BJ (cell line): ENCODE measurements at regions not wholly inside any gene's neighbourhood (a gene's known extent, or its start where the extent isn't known, plus 50 kb on each side); places are given as distances from the start of the nearest gene placed in this dataset.

Experiments used
- CTCF ChIA-PET: fragments of 350-600 bp; formaldehyde crosslinking; extraction: SDS; loops from one replicate; lab custom pipeline; 2021; ENCODE audit warnings: antibody characterized with exemption, inconsistent platforms; lab: Yijun Ruan, JAX
- POLR2A ChIA-PET: fragments of 300-600 bp; sonication (Branson Sonifier 250); formaldehyde crosslinking; extraction: SDS; loops from one replicate; lab custom pipeline; 2021; ENCODE audit warnings: antibody characterized with exemption; lab: Charles Lee
- DNase-seq: peaks from one replicate; pipeline ENCODE4 v3.0.0-alpha.2; 2011; ENCODE audit warnings: low read depth
- H3K27me3 ChIP-seq: 2 replicates; pipeline ENCODE4 v1.6.0; 2011; ENCODE audit warnings: low read length; ENCODE audit not compliant: control insufficient read depth, insufficient read depth
- H3K36me3 ChIP-seq: 2 replicates; pipeline ENCODE4 v1.5.1; 2011; ENCODE audit warnings: low read length; ENCODE audit not compliant: control insufficient read depth, insufficient read depth
- H3K4me3 ChIP-seq: 2 replicates; pipeline ENCODE4 v1.5.1; 2011; ENCODE audit warnings: low read depth, mild to moderate bottlenecking, control low read depth, low read length
- TF ChIP-seq, protein P1 (sequence below): IDR thresholded peaks from 2 replicates; pipeline ENCODE4 v1.5.1; 2011; ENCODE audit warnings: low read depth, mild to moderate bottlenecking, control low read depth, inconsistent platforms, low read length, moderate library complexity; ENCODE audit not compliant: insufficient read depth

DNA sequence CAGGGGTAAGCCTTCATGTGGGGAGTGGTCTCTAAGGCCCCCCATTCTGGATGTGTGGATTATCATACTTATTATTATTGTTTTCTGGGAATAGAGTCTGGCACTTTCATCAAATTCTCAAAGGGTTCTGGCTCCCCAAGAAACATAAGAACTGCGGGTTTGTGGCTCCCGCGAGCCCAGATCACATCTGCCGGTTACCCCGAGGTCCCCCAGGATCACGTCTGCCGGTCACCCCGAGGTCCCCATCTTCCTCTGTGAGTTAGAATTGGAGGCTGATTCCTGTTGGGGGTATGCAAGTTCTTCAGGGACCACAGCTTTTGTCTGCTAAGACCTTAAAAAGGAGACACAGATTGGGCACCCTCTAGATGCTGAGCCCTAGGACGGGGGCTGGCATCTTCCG, 116.7 kb upstream of the FRMD1 start:
- TF ChIP-seq, protein P1, sequence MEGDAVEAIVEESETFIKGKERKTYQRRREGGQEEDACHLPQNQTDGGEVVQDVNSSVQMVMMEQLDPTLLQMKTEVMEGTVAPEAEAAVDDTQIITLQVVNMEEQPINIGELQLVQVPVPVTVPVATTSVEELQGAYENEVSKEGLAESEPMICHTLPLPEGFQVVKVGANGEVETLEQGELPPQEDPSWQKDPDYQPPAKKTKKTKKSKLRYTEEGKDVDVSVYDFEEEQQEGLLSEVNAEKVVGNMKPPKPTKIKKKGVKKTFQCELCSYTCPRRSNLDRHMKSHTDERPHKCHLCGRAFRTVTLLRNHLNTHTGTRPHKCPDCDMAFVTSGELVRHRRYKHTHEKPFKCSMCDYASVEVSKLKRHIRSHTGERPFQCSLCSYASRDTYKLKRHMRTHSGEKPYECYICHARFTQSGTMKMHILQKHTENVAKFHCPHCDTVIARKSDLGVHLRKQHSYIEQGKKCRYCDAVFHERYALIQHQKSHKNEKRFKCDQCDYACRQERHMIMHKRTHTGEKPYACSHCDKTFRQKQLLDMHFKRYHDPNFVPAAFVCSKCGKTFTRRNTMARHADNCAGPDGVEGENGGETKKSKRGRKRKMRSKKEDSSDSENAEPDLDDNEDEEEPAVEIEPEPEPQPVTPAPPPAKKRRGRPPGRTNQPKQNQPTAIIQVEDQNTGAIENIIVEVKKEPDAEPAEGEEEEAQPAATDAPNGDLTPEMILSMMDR, result no peak
- H3K4me3 ChIP-seq, result no peak overlapping the region
- ChIA-PET CTCF (no interaction called here), POLR2A (no interaction called here)
- no peaks in the 10 kb centered on the region for H3K36me3 ChIP-seq
- H3K27me3 ChIP-seq, result no peaks in the 10 kb centered on the region; the same call in 1 of the 2 replicates
- no peak for DNase-seq

DNA sequence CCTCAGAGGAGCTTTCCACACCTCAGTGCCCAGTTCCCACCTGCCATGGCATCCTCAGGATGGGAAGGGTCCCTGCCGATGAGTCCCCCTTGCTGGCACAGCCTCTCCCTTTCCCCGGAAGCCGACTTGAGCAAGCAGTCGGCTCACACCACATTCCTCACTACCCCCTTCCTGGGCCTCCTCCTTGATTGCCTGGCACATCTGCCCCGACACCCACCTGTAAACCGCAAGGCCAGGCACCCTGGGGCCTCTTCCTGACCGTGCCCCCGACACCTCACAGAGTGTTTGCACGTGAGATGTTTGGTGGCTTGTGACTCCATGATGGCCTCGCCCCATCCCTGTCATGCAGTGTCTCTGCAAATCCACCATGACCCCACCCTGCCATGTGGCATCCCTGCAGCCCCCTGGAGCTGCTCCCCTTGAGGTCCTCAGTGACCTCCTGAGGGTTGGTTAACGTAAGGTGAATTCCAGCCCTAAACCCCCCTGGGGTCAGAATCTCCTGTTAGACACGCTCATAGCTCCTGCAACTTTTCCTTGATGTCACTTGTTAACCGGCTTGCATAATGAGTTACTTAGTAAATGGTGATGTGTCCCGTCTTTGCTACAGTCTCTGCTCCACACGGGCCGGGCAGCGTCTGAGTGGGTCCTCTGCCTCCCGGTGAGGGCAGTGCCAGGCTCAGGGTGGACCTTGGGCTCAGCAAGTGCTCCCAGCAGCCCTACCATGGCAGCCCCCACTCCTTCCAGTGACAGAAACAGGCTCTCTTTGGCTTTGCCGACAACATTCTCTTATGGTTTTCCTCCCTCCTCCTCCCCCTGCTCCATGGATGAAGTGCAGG, 115.9 kb upstream of the FRMD1 start:
- TF ChIP-seq, protein P1, result no peak
- ChIA-PET POLR2A (no interaction called here), CTCF (no interaction called here)
- DNase-seq, result no peak
- no peaks in the 10 kb centered on the region for H3K36me3 ChIP-seq
- H3K27me3 ChIP-seq, result no peaks in the 10 kb centered on the region; the same call in 1 of the 2 replicates
- H3K4me3 ChIP-seq, result no peak overlapping the region

DNA sequence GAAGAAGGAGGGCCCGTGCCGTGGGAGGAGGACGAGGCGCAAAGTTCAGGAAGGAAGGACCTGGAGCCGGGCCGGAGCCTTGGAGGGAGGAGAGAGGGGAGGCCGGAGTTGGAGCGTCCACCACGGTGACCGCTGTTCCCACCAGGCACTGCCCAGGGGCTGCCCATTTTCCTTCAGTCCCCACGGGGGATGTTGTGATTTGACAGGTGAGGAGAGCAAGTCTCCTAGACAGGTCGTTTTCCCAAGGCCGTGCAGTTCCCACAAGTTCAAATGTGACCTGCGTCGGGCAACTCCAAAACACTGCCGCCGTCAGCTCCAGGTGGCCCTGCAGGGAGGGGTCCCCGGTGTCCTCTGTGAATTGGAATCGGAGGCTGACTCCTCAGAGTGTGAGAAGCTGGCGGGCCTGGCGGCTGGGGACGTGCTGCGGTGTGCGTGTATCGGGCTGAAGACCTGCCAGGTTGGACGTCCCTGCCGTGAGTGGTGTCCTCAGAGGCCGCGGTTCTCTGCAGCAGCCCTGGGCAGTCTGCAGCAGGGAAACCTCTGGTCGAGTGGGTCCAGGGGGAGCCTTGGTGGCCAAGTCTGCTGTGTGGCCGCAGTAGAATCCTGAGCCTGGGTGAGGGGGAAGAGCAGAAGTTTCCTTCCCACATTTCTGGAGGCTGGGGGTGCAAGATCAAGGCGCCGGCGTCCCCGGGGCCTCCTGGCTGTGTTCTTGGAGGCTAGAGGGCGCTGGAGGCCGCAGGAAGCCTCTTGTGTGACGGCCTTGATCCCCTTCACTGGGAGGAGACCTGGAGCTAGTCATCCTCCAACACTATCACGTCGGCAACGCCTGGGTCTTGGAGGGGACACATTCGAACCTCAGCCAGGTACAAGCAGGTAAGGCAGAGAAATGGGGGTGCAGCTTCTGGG, 115.1 kb upstream of the FRMD1 start:
- TF ChIP-seq, protein P1, result no peak
- ChIA-PET CTCF (no interaction called here), POLR2A (no interaction called here)
- no peak for DNase-seq
- no peaks in the 10 kb centered on the region for H3K36me3 ChIP-seq
- H3K27me3 ChIP-seq, result no peaks in the 10 kb centered on the region; the same call in 1 of the 2 replicates
- no peak overlapping the region for H3K4me3 ChIP-seq

DNA sequence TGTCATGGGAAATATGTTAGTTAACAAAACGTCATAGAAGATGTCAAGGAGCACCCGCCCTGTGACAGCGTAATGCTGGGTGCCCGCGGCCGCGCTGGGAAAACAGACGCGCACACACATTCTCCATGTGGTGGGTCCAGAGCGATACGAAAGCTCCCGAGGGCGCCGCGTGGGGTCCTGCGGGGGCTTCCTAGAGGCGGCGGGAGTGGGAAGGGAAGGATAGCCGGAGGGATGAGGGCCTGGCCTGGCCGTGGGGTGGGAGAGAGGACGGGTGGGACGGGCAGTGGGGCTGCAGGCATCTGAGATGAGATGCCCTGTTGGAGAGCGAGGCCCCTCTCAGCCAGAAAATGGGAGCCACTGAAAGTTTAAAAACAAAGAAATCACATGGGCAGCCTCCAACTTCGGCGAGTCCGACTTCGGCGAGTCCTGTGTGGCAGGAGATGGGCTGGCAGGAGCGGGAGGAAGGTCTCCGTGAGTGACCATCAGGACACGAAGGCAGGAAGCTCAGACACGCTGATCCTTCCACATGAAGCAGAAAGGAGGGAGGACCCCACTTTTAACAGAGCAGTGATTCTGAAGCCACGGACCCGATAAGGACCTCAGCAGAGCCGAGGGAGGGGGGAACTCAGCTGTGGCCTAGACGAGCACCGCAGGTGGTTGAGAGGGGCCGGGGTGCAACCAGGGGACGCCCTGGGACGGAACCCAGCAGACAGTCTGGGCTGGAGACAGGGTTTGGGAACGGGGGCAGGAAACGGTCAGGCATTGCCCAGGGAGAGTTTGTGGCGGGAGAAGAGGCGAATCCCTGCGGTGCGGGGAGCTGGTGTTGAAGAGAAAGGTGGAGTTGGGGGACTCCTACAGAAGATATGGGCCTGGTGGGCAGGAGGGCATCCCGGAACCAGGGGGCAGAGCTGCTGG, 114.1 kb upstream of the FRMD1 start:
- CTCF ChIA-PET, result no interaction called here
- no peaks in the 10 kb centered on the region for H3K36me3 ChIP-seq
- POLR2A ChIA-PET, result no interaction called here
- no peak for DNase-seq
- H3K4me3 ChIP-seq, result no peak overlapping the region
- H3K27me3 ChIP-seq, result no peaks in the 10 kb centered on the region; the same call in 1 of the 2 replicates
- TF ChIP-seq, protein P1, result no peak
